IMR-90 (cell line): ENCODE measurements at regions not wholly inside any gene's neighbourhood (a gene's known extent, or its start where the extent isn't known, plus 50 kb on each side); places are given as distances from the start of the nearest gene placed in this dataset.

ENCODE experiments used
- BHLHE40 ChIP-seq: fragments of 150-350 bp; IDR thresholded peaks from 2 replicates; pipeline ENCODE4 v1.6.1; 2016; ENCODE audit warnings: mild to moderate bottlenecking, low read depth, low read length
- CEBPB ChIP-seq: IDR thresholded peaks from 2 replicates; pipeline ENCODE4 v1.6.1; 2012; ENCODE audit warnings: low read depth, low read length, improper control_type of control experiment
- CTCF ChIP-seq: conservative IDR thresholded peaks from 2 replicates; pipeline ENCODE4 v1.5.1; 2012; ENCODE audit warnings: mild to moderate bottlenecking, low read depth, low read length, improper control_type of control experiment
- ELK1 ChIP-seq: fragments of 150-350 bp; IDR thresholded peaks from 2 replicates; pipeline ENCODE4 v1.6.1; 2016; ENCODE audit warnings: low read depth, mild to moderate bottlenecking, low read length, moderate library complexity, borderline replicate concordance
- NFE2L2 ChIP-seq: fragments of 150-350 bp; IDR thresholded peaks from 2 replicates; pipeline ENCODE4 v1.6.1; 2016; ENCODE audit warnings: low read depth, mild to moderate bottlenecking, low read length
- POLR2A ChIP-seq: IDR thresholded peaks from 2 replicates; pipeline ENCODE4 v1.6.1; 2012; ENCODE audit warnings: mild to moderate bottlenecking, low read depth, low read length
- RAD21 ChIP-seq: IDR thresholded peaks from 2 replicates; pipeline ENCODE4 v1.6.1; 2012; ENCODE audit warnings: low read length, improper control_type of control experiment
- RFX5 ChIP-seq: IDR thresholded peaks from 2 replicates; pipeline ENCODE4 v1.8.0; 2012; ENCODE audit warnings: low read depth, mild to moderate bottlenecking, low read length, moderate library complexity
- SMC3 ChIP-seq: fragments of 150-350 bp; IDR thresholded peaks from 2 replicates; pipeline ENCODE4 v1.6.1; 2016; ENCODE audit warnings: low read depth, mild to moderate bottlenecking, antibody characterized with exemption, low read length, moderate library complexity
- TF ChIP-seq, protein P1 (sequence below): fragments of 150-350 bp; IDR thresholded peaks from 2 replicates; pipeline ENCODE4 v1.6.1; 2017; ENCODE audit warnings: mild to moderate bottlenecking, antibody characterized with exemption, low read length, low read depth

- TF ChIP-seq RFX5 (no peak), CTCF (no peak), ELK1 (no peak), CEBPB (no peak), RAD21 (no peak), SMC3 (no peak), BHLHE40 (no peak), POLR2A (no peak), NFE2L2 (no peak)
- TF ChIP-seq, protein P1, sequence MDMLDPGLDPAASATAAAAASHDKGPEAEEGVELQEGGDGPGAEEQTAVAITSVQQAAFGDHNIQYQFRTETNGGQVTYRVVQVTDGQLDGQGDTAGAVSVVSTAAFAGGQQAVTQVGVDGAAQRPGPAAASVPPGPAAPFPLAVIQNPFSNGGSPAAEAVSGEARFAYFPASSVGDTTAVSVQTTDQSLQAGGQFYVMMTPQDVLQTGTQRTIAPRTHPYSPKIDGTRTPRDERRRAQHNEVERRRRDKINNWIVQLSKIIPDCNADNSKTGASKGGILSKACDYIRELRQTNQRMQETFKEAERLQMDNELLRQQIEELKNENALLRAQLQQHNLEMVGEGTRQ = no peak
Measured at GRCh38 chr2:83782122-83782521, 677.0 kb downstream of the SUCLG1 start.
